Frontal cortex (tissue), 3 donors: ENCODE measurements at regions not wholly inside any gene's neighbourhood (a gene's known extent, or its start where the extent isn't known, plus 50 kb on each side); places are given as distances from the start of the nearest gene placed in this dataset.
A peak's percentile ranks its signal among the peaks of the same experiment; 100 is the strongest.
"Not testable (repeated sequence)": the region's sequence is repeated elsewhere in the genome, so short reads cannot be mapped to it uniquely, and the experiment has no call there.

Source experiments
- DNase-seq, 2 donors: peaks; one replicate each; pipeline ENCODE4 v3.0.0; 2012; ENCODE audit warnings: low spot score in 2 of 2
- FAIRE-seq: peaks from 2 replicates; lab custom pipeline; 2012; peaks lifted over from hg19 to GRCh38; lab: Jason Lieb, UNC
- donor health status: control.
- donor health status: control.
- donor health status: control.

DNA sequence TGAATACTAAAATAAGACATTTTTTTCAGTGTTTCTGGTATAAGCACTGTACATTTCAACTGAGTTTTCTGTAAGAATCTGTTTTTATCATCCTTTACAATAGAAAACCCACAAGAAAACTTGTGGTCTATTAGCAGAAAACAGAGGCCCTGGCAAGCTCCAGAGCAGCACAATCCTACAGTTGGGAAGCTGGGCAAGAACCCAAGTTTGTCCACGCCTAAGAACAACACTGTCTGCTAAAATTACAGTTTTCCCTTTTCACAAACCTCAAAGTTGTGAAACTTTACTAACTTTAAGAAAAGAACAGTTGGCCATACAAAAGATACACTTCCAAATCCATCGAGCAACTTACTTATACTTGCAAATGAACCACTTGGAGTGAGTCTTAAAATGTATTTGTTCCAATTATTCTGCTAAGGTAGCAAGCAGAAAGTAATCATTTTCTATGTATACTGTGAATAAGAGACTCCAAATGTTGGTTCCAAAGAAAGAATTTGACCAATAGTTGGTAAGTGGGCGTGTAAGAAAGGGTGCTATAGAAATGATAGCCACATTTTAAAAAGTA is 982.0 kb upstream of the ARRDC3 start:
- no peak for DNase-seq
- FAIRE-seq, result no peak

DNA sequence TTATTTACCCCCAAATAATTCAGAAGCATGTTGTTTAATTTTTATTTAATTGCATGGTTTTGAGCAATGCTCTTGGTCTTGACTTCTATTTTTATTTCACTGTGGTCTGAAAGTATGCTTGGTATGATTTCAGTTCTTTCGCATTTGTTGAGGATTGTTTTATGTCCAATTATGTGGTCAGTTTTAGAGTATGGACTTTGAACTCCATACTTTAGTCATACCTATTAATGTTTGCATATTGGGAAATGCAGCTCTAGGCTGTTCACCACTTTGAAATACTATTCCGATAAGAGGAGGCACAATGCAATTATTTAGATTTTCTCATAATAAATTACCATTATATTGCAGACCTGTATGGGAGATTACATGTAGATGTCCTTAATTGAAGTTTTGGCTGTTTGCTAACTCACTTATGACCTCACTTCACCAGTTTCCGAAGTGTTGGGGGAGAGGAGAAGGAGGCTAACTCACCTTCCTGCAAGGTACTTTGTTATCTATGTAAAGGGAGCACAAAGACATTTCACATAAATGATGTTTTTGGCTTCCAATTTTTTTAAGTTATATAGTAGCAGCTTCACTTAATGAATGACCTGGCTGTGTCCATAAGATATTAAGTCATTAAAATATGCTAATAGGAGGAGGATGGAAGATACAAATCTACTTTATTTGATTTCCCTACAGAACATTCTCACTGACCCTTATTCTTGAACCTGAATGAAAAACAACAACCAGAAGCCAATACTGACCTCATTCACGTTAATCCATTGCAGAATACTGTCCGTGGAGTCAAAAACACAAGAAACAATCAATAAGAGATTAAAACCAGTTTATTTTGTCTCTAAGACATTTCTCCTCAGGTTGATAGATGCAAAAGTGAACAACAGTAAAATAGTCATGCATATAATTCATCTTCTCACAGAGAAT is 970.3 kb upstream of the ARRDC3 start:
- FAIRE-seq, result no peak
- DNase-seq, result no peak

DNA sequence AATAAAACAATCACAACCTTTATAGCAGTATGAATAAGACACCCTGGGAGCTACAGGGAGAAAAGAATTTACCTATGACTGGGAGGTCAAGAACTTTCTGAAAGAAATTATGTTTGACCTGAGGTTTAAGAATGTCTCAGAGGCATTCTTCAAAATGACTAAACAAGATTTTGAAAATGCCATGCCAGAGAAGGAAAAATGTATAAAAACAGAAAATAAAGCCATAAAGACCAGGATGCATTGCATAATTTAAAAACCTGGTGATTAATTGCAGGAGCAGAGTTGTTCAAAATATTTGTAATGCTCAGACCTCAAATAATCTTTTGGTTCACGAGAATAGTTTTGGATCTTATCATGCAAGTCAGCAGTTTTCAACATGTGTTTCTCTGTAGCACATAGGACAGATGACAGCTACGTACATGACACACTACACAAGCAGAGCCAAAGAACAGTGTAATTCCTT is 954.7 kb upstream of the ARRDC3 start:
- no peak for FAIRE-seq

DNA sequence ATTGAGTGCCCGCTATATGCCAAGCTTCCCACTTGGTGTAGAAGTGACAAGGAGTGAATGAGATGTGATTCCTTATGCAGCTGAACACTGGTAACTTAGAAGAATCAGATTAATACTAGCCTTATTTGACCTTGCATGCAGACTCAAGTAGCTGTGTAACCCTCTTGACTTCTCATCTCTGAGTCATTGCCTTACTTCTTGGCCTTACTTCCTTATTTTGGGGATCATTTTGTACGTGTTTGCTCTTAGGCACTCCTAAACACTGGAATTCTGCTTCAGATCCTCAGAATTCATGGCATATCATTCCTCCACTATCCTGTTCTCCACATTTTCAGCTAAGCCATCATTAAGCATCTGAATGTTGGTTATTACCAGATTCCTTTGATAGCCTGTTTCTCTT is 948.9 kb upstream of the ARRDC3 start:
- no peak for FAIRE-seq
- DNase-seq, result no peak

More for the DNA sequence above, 954.7 kb upstream of the ARRDC3 start:
- no peak for DNase-seq

DNA sequence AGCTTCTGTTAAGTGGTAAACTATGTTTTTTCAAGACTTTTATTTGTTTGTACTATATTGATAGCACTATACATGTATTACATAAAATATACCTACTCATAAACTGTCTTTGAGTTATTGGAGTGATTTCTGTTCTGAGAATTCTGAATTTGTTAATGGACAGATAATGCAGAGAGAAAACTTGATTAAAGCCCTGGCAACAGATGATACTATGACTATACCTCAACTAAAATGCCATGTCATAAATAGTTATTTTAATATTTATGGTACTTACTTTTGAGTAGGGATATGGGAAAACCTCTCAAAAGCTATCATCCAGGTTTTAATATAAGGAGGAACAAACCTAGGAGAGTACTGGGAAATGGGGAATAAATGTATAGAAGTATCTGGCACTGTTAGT is 947.2 kb upstream of the ARRDC3 start:
- DNase-seq, result no peak
- no peak for FAIRE-seq

DNA sequence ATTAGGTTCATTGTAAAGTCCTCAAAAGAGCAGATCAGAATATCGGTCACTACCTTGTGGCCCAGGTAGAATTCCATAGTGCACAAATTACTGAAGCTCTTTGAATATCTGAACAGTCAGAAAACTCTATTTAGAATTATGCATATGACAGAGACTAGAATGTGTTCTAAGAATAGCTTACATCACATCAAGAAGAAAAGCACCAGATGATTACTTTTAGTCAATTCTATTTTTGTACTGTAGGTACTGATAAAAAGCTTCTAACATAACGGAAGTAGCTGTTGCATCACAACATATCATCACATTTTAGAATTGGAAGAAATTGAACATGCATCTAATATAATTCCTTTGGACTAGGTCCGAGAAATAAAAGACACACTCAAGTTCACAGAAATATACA is 946.6 kb upstream of the ARRDC3 start:
- no peak for FAIRE-seq
- no peak for DNase-seq

DNA sequence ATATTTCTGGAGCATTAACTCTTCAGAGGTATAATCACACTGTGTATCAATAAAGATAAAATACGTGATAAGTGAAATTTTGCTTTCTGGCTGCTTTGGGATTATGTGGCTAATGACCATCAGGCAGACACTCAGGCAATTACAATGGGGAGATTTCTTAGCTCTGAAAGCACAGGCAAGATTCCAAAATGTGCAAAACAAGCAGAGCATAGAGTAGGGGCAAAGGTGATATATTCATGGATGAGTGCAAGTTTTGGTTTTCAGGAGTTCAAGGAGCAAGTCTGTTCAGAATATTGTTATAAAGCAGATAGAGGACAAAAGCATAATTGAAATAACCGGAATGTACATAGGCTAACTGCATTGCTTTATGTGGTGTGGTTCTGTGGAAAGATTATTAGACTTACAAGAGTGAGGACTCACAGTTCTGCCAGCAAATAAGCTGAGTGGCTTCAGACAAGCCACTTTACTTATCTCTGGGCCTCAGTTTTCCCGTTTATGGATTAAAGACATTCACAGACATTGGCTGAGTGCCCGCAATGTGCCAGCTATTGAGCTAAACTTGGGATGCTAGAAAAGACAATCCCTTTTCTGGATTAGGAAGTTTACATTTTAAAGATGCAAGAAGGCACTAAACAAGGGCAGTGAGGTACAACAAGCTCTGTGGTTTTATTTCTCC is 945.6 kb upstream of the ARRDC3 start:
- no peak for FAIRE-seq
- DNase-seq, result no peak

DNA sequence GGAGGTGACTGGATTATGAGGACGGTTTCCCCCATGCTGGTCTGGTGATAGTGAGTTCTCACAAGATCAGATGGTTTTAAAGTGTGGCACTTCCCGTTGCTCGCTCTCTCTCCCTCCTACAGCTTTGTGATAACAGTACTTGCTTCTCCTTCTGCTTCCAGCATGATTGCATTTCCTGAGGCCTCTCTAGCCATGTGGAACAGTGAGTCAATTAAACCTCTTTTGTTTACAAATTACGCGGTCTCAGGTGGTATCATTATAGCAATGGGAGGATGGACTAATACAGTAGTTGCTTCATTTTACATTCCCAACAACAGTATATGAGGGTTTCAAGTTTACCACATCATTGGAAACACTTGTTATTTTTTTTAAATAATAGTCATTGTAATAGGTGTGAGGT is 937.3 kb upstream of the ARRDC3 start:
- FAIRE-seq (no peak), DNase-seq (no peak)

DNA sequence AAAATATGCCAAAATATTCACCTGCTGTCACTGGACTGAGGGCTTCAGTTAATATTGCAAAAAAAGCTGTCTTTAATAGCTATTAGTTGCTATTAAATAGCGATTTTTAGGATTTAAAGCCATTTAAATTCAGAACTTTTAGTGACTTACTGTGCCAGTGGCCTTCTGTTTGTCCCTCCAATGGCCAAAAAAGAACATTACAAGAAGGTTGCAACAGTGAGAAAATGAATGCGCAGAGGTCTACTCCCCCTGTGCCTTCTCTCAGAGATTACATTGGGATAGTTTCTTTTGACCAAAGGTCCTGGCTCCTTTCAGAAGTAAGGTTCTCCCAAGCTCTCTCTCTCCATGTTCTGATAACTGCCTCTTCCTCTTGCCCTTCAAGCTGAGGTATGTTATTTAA is 930.3 kb upstream of the ARRDC3 start:
- DNase-seq (no peak), FAIRE-seq (no peak)

DNA sequence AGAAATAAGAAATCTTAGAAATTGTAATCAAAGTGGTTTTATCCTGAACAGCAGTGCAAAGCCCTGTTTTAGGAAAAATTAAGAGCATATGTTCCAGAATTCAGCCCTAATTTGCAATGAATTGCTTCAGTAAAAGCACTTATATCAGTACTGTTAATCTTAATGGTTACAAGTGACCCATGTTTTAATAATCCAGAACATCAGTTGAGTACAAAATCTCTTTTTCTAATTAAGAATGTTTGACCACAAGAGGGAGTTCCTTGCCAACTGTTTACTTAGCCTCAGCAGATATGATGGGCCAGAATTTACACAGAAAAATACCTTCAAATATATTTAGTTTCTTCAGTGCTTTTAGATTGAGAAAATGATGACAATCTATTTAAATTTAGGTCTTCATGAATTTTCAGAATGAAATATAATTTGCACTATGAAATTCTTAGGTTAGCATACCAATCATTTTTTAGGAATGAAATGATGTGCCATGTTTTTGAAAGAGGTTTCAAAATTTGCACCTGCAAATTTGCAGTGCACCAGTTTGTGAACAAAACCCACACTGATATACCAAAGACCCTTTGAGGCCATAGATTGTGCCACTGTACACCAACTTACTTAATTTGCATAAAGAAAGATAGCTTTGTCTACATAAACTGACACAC is 926.3 kb upstream of the ARRDC3 start:
- DNase-seq, result peak in 1 of 2 donors; percentile 10
- no peak for FAIRE-seq

DNA sequence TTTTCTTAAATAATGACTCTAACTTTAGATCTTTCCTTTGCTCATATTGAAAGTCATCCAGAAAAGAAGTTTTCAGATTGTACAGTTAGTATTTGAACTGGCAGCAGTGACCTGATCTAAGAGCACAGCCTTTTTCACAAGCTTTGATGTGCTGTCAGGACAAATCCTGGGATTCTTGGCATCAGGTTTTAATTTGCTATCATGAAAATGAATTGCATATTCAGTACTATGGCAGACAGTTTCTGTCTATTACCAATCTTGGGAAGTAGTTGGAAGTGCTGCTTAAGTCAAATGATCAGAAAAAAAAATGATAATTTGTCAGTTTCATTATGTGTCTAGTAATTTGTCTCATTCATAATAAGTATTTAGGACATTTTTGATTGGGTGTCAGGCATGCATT is 925.6 kb upstream of the ARRDC3 start:
- FAIRE-seq (no peak), DNase-seq (no peak)

DNA sequence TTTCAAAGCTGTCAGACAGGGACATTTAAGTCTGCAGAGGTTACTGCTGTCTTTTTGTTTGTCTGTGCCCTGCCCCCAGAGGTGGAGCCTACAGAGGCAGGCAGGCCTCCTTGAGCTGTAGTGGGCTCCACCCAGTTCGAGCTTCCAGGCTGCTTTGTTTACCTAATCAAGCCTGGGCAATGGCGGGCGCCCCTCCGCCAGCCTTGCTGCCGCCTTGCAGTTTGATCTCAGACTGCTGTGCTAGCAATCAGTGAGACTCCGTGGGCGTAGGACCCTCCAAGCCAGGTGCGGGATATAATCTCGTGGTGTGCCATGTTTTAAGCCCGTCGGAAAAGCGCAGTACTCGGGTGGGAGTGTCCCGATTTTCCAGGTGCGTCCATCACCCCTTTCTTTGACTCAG is 919.2 kb upstream of the ARRDC3 start:
- not testable (repeated sequence) for DNase-seq, FAIRE-seq

DNA sequence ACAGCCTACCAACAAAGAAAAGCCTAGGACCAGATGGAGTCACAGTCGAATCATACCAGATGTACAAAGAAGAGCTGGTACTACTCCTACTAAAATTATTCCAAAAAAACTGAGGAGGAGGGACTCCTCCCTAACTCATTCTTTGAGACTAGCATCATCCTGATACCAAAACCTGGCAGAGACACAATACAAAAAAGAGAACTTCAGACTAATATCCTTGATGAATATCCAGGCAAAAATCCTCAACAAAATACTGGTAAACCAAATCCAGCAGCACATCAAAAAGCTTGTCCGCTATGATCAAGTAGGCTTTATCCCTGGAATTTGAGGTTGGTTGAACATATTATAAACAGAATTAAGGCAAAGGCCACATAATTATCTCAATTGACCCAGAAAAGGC is 900.4 kb upstream of the ARRDC3 start:
- no peak for DNase-seq
- FAIRE-seq, result no peak

DNA sequence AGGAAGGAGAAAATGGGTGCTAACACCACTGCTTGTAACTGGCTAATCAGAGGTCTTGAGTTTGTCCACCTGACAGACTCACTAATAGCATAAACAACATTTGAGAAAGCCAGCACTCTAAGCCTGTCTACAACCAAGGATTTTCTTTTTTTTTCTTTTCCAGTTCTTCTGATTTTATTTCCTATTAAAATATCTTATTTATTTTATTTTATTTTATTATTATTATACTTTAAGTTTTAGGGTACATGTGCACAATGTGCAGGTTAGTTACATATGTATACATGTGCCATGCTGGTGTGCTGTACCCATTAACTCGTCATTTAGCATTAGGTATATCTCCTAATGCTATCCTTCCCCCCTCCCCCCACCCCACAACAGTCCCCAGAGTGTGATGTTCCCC is 888.6 kb upstream of the ARRDC3 start:
- not testable (repeated sequence) for FAIRE-seq, DNase-seq

DNA sequence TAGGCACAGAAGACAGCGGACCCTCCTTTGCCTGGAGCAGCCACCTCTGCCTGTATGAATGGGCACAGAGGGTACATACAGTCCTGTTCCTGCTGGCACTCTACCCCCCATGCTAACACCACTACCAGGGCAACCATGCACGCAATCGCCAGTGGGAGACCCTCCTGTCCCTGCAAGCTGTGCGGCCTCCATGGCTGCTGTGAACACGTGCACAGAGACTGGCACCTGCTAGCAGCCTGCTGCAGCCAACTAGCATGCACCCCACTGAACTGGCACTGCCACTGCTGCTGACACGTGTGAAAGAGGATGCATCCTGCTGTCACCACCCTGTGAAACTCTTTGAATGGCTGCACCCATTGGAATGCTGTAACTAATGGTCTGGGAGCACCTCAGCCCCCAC is 885.2 kb upstream of the ARRDC3 start:
- FAIRE-seq (no peak), DNase-seq (no peak)

DNA sequence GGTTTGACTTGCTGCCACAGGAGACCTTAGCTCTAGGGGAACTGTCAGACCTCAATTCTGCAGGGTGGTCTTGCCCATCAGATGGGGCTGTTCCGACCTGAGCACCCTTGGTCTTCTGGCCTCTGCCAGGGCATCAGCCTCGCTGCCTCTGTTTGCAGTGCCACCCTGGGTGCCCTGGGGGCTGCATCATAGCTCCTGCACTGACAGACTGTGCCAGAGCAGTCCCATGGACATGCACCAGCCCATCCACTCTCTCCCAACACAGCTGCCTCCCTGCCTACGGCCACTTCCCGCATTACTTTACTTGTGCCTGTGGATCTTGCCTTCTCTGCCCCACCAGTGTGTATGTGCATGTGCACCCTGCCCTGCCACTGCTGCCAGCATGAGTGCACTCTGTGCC is 884.7 kb upstream of the ARRDC3 start:
- DNase-seq (no peak), FAIRE-seq (no peak)

DNA sequence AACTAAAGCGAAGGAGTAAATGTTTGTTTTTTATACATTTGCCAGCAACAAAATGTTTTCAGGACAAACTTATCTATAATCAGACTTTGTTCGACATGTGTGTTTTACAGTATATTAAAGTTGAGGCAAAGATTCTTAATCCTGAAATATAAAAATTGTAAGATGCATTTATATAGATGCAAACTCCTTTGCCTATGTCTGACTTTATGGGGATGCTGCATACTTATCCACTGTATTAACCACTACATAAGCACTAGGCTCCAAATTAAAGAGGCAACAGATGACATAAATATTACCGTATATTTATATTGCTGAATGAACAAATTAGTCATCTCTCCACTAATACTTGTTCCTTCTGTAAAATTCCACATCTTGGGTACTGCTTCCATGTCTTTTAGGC is 882.7 kb upstream of the ARRDC3 start:
- FAIRE-seq (no peak), DNase-seq (no peak)

DNA sequence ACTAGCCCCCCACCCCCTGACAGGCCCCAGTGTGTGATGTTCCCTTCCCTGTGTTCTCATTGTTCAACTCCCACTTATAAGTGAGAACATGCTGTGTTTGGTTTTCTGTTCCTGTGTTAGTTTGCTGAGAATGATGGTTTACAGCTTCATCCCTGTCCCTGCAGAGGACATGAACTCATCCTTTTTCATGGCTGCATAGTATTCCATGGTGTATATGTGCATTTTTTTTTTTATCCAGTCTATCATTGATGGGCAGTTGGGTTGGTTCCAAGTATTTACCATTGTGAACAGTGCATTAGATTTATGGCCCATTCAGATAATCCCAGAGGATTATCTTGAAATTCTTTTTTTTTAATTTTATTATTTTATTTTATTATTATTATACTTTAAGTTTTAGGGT is 872.5 kb upstream of the ARRDC3 start:
- FAIRE-seq, DNase-seq: not testable (repeated sequence)

DNA sequence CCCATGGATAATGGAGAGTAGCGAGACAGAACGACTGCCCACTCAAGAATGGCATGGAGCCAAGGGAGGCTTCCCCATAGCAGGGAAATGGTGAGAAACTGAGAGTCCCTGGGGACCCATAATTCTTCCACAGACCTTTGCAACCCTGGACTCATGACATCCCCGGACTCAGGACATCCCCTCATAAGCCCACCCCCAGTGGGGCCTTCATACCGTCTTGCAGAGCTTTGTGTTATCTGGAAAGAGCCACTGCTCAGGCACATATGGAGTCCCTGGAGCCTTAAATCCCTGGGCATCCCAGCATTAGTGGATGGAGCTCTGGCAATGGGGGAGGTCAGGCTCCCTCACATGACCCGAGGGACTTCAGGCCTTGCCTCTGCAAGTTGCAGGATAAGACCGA is 865.4 kb upstream of the ARRDC3 start:
- DNase-seq (no peak), FAIRE-seq (no peak)

DNA sequence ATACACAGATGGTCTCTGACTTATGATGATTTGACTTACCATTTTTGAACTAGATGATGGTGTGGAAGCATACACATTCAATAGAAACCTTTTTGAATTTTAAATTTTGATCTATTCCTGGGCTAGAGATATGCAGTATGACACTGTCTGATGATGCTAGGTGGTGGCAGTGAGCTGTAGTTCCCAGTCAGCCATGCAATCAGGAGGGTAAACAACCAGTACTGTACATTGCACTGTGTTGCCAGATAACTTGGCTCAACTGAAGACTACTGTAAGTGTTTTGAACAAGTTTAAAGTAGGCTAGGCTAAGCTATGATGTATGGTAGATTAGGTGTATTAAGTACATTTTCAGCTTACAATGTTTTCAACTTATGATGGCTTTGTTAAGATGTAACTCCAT is 859.1 kb upstream of the ARRDC3 start:
- no peak for FAIRE-seq

More for the DNA sequence above, 859.1 kb upstream of the ARRDC3 start:
- no peak for DNase-seq
